ENCODE measurements at regions not wholly inside any gene's neighbourhood (a gene's known extent, or its start where the extent isn't known, plus 50 kb on each side); places are given as distances from the start of the nearest gene placed in this dataset.

DNA sequence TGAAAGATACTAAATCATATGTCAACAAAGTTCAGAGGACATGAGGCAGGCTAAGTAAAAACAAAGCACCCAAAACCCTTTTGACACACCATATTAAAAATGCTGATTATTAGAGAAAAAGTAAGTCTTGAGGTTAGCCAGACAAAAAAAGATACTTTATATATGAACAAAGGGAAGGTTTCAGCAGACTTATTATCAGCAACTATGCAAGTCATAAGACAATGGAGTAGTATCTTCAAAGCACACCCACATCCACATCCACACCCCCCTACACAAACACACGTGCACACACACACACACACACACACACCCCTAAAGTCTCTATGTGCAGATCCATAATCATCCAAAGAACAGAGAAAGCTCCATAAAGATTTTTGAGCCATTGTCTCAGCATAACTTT is 1373.9 kb upstream of the CELF2 start:
- POLR2A ChIA-PET, result no interaction called here
- H4K20me1 ChIP-seq (ENCODE audit: control insufficient read depth, insufficient read depth), result no peaks in the 10 kb centered on the region
- intact Hi-C loops (cut with micrococcal nuclease; ENCODE audit: unreplicated experiment), result no loop called here
- CTCF ChIA-PET, result no interaction called here
- no peaks in the 10 kb centered on the region for H3K36me3 ChIP-seq (ENCODE audit: control insufficient read depth in 2 of 2, insufficient read depth in 2 of 2, low read length in 1 of 2)
- ATAC-seq, result no peak
- no peak overlapping the region for H3K9ac ChIP-seq (ENCODE audit: control insufficient read depth, insufficient read depth, low read length)
- no peak for FAIRE-seq
- TF ChIP-seq RFX5 (IDR thresholded peaks at IDR 0.05; ENCODE audit: low read depth, low read length) (no peak), POLR2AphosphoS2 (IDR thresholded peaks at IDR 0.05; ENCODE audit: low read depth, low read length) (no peak), DPF2 (IDR thresholded peaks at IDR 0.05) (no peak), EGR1 (IDR thresholded peaks at IDR 0.05; ENCODE audit: borderline replicate concordance in 1 of 2, low read depth in 2 of 2, low read length in 2 of 2) (no peak), IKZF1 (conservative IDR thresholded peaks at IDR 0.05) (no peak), YBX1 (IDR thresholded peaks at IDR 0.05) (no peak), PML (IDR thresholded peaks at IDR 0.05; ENCODE audit: low read length) (no peak), HDAC2 (IDR thresholded peaks at IDR 0.05) (no peak), RAD21 (IDR thresholded peaks at IDR 0.05; ENCODE audit: insufficient read depth, low read depth, low read length) (no peak), TCF12 (IDR thresholded peaks at IDR 0.05; ENCODE audit: low read depth, low read length) (no peak), ASH2L (IDR thresholded peaks at IDR 0.05; ENCODE audit: borderline replicate concordance, low read depth) (no peak), SUPT20H (IDR thresholded peaks at IDR 0.05; ENCODE audit: borderline replicate concordance, control insufficient read depth, low read depth, low read length) (no peak), SMC3 (IDR thresholded peaks at IDR 0.05; ENCODE audit: borderline replicate concordance, low read length) (no peak), ZNF622 (IDR thresholded peaks at IDR 0.05) (no peak)
- TF ChIP-seq, protein P1, sequence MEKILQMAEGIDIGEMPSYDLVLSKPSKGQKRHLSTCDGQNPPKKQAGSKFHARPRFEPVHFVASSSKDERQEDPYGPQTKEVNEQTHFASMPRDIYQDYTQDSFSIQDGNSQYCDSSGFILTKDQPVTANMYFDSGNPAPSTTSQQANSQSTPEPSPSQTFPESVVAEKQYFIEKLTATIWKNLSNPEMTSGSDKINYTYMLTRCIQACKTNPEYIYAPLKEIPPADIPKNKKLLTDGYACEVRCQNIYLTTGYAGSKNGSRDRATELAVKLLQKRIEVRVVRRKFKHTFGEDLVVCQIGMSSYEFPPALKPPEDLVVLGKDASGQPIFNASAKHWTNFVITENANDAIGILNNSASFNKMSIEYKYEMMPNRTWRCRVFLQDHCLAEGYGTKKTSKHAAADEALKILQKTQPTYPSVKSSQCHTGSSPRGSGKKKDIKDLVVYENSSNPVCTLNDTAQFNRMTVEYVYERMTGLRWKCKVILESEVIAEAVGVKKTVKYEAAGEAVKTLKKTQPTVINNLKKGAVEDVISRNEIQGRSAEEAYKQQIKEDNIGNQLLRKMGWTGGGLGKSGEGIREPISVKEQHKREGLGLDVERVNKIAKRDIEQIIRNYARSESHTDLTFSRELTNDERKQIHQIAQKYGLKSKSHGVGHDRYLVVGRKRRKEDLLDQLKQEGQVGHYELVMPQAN (conservative IDR thresholded peaks at IDR 0.05), result no peak
- TF ChIP-seq, protein P2, sequence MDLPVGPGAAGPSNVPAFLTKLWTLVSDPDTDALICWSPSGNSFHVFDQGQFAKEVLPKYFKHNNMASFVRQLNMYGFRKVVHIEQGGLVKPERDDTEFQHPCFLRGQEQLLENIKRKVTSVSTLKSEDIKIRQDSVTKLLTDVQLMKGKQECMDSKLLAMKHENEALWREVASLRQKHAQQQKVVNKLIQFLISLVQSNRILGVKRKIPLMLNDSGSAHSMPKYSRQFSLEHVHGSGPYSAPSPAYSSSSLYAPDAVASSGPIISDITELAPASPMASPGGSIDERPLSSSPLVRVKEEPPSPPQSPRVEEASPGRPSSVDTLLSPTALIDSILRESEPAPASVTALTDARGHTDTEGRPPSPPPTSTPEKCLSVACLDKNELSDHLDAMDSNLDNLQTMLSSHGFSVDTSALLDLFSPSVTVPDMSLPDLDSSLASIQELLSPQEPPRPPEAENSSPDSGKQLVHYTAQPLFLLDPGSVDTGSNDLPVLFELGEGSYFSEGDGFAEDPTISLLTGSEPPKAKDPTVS (IDR thresholded peaks at IDR 0.05; ENCODE audit: low read depth, low read length), result no peak
- RAD21 ChIA-PET (ENCODE audit: unreplicated experiment), result no interaction called here
- SMC1A ChIA-PET (ENCODE audit: uncharacterized antibody, unreplicated experiment), result no interaction called here
- H3K4me3 ChIP-seq, result no peak overlapping the region
- WGBS (ENCODE audit: insufficient coverage, insufficient replicate concordance, low lambda C conversion rate, missing lambda C conversion rate), result 13% methylated on average over 1 of the region's 1 CpG
- no peaks in the 10 kb centered on the region for H3K79me2 ChIP-seq (ENCODE audit: control insufficient read depth, insufficient read depth, low read length)
- H2AFZ ChIP-seq (ENCODE audit: control insufficient read depth, low read depth, low read length), result no peak overlapping the region
- no TSS peak for BruUV-seq (replicated peaks)
- no peaks in the 10 kb centered on the region for H3K4me1 ChIP-seq (ENCODE audit: control insufficient read depth, insufficient read depth, low read length)
- no peaks in the 10 kb centered on the region for H3K9me3 ChIP-seq (replicated peaks; ENCODE audit: control insufficient read depth, insufficient read depth, low read length)
- no peak overlapping the region for H3K27ac ChIP-seq (ENCODE audit: control insufficient read depth, insufficient read depth)
- H3K27me3 ChIP-seq (replicated peaks in 1 of 2; ENCODE audit: control insufficient read depth in 2 of 2, insufficient read depth in 2 of 2, low read length in 1 of 2), result no peaks in the 10 kb centered on the region
- in situ Hi-C loops (cut with MboI), result no loop called here
- no peak overlapping the region for H3K4me2 ChIP-seq (ENCODE audit: control insufficient read depth, insufficient read depth)
- DNase-seq (ENCODE audit: low read depth, low spot score), result no peak
